ENCODE measurements at regions not wholly inside any gene's neighbourhood (a gene's known extent, or its start where the extent isn't known, plus 50 kb on each side); places are given as distances from the start of the nearest gene placed in this dataset.

DNA sequence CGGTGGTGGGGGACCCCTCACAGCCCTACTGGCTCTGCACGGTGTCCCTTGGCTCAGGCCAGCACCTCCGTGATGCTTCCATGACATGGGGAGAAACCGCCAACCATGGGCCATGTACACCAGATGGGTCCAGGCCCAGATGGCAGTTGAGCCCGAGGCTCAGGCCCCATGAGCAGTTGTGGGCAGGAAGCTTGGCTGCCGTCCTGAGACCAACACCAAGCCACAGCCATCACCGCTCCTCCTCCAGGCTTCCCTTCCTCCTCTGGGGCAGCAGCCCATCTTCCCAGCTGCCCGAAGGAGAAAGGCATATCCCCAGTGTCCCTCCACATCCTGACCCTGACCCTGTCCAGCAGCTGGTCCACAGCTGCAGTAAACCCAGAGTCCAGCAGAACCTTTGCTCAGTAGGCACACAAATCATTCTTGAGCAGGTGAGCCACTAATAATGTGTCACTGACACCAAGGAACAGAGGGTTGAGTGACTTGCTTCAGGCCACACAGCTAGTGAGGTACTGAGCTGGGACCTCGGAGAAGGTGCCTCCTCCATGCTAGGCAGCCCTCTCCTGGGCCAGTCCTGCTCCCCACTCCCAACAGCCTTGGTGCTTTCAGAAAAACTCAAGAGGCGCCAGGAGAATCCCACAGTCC lies 204.9 kb downstream of the CTTN start:
- TF ChIP-seq, protein P1, sequence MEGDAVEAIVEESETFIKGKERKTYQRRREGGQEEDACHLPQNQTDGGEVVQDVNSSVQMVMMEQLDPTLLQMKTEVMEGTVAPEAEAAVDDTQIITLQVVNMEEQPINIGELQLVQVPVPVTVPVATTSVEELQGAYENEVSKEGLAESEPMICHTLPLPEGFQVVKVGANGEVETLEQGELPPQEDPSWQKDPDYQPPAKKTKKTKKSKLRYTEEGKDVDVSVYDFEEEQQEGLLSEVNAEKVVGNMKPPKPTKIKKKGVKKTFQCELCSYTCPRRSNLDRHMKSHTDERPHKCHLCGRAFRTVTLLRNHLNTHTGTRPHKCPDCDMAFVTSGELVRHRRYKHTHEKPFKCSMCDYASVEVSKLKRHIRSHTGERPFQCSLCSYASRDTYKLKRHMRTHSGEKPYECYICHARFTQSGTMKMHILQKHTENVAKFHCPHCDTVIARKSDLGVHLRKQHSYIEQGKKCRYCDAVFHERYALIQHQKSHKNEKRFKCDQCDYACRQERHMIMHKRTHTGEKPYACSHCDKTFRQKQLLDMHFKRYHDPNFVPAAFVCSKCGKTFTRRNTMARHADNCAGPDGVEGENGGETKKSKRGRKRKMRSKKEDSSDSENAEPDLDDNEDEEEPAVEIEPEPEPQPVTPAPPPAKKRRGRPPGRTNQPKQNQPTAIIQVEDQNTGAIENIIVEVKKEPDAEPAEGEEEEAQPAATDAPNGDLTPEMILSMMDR (IDR thresholded peaks at IDR 0.05; ENCODE audit: low read depth, low read length), result no peak
- no peak overlapping the region for H3K4me3 ChIP-seq (replicated peaks in 1 of 2; ENCODE audit: low read depth in 2 of 2, low read length in 2 of 2)
- no peak for DNase-seq (ENCODE audit: low read depth in 2 of 2)

GRCh38 chr11:70603756-70604211 lies 205.5 kb downstream of the CTTN start:
- H3K4me3 ChIP-seq (replicated peaks in 1 of 2; ENCODE audit: low read depth in 2 of 2, low read length in 2 of 2), result no peak overlapping the region
- DNase-seq (ENCODE audit: low read depth in 2 of 2), result no peak
- TF ChIP-seq, protein P1 (IDR thresholded peaks at IDR 0.05; ENCODE audit: low read depth, low read length), result no peak

- TF ChIP-seq, protein P1 (IDR thresholded peaks at IDR 0.05; ENCODE audit: low read depth, low read length), result no peak
- H3K4me3 ChIP-seq (replicated peaks in 1 of 2; ENCODE audit: low read depth in 2 of 2, low read length in 2 of 2), result no peak overlapping the region
- DNase-seq (ENCODE audit: low read depth in 2 of 2), result no peak
Observed at GRCh38 chr11:70604221-70604620, 205.9 kb downstream of the CTTN start.

DNA sequence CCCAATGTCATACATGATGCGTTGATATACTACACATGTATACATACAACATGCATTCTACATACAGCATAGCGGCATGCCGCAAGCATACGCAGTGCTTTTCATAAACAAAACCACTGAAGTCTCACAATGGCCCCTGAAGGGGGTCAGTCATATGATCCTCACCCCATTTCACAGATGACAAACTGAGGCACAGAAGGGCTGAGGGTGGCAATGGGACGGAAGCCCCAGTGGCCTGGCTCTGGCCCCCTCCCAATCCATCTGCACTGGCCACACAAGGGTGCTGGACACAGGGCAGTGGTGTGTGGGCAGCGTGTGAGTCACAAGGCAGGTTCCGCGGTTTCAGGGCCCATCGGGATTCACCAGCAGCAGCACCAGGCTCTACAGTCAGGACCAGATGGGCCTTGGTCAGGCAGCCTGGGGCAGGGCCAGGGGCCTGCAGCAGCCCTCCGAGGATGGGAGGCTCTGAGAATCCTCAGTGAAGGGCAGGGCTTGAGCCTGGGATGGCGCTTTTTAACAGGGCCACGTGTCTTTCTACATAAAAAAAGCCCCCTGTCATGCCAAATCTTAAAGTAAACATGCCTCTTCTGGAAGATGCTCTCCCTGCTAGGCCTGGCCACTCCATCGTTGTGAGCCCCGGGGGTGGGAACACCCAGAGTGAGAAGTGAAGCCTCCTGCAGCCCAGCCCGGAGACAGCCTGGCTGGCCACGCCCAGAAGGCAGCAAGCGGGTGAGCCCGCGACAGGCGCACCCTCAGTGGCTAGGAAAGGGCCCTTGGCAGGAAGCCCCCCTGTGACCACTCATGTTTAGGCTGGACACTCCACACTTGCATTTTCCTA lies 206.5 kb downstream of the CTTN start:
- no peak for DNase-seq (ENCODE audit: low read depth in 2 of 2)
- TF ChIP-seq, protein P1 (IDR thresholded peaks at IDR 0.05; ENCODE audit: low read depth, low read length), result no peak
- no peak overlapping the region for H3K4me3 ChIP-seq (replicated peaks in 1 of 2; ENCODE audit: low read depth in 2 of 2, low read length in 2 of 2)

- H3K4me3 ChIP-seq (replicated peaks in 1 of 2; ENCODE audit: low read depth in 2 of 2, low read length in 2 of 2), result no peak overlapping the region
- TF ChIP-seq, protein P1 (IDR thresholded peaks at IDR 0.05; ENCODE audit: low read depth, low read length), result no peak
- DNase-seq (ENCODE audit: low read depth in 2 of 2), result no peak
Observed at GRCh38 chr11:70605468-70605815, 207.1 kb downstream of the CTTN start.

GRCh38 chr11:70605846-70606245 lies 207.5 kb downstream of the CTTN start:
- H3K4me3 ChIP-seq (replicated peaks in 1 of 2; ENCODE audit: low read depth in 2 of 2, low read length in 2 of 2), result no peak overlapping the region
- TF ChIP-seq, protein P1 (IDR thresholded peaks at IDR 0.05; ENCODE audit: low read depth, low read length), result no peak
- DNase-seq (ENCODE audit: low read depth in 2 of 2), result no peak

Data from cardiac fibroblast (primary cell).